HG03571 (cell line): ENCODE measurements at regions not wholly inside any gene's neighbourhood (a gene's known extent, or its start where the extent isn't known, plus 50 kb on each side); places are given as distances from the start of the nearest gene placed in this dataset.

ENCODE experiments used
- ATAC-seq: cut with Tn5 transposase; IDR thresholded peaks from one replicate; pipeline ENCODE4 v1.9.1; 2021; ENCODE audit not compliant: unreplicated experiment

DNA sequence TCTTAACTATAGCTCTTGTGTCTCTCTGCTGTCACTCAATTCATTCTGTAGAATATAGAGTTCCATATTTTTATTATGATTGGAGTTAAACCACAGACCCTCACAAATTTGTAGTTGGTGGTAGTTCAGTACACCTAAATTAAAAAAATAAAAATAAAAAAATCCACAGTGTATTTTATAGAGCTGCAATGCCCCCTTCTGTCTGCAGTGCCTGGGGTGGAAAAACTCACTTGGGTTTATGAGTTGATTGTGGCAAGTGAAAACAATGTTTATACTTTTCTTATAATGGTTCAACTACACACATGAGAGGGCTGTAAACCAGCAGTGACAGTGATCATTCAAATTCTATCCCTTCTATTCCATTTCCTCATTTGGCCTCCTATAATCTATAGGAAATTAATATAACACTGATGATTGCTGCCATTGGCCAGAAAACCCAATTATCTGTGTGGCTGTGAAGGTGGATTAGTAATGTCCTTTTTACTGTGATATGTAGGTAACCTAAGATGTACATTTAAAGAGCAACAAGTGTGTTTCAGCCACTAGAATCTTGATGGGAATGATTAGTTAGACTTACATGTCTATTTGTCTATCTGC, 166.9 kb upstream of the LRIG3 start:
- ATAC-seq: no peak

DNA sequence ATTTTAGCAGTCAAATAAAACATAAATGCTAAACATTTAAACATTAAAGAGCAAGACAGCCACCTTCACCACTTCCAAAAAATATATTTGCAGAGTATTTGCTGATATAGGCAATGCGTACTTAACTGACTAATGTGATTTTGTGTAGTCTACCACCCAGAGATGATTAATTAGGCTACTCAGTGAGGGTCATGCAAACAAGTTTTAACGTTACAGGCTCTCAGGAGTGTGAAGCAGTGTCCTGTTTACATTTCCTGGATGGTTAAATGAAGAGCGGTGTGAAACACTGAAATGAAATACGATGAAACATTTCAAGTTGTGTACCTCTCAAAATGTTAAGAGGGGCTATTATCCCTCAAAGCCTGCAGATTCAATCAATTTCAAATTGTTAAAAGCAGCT, 165.8 kb upstream of the LRIG3 start:
- ATAC-seq: no peak

DNA sequence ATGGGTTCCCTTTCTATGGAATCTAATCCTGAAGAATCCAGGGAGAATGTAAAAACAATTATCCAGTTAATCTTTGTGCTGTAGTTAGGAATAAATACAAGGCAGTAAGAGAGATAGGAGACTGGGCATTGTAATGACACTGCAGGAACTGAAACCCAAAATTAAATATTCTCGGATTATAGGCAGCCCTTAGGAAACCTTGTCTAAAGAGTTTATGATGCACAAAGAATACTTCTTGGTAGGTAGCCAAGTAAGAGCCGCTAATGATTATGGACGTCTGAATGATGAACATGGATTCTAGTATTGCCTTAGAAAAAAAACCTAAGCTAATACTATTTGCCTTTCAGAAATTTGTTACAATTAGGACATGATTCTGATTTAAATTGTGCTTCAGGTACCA, 165.4 kb upstream of the LRIG3 start:
- ATAC-seq: no peak

DNA sequence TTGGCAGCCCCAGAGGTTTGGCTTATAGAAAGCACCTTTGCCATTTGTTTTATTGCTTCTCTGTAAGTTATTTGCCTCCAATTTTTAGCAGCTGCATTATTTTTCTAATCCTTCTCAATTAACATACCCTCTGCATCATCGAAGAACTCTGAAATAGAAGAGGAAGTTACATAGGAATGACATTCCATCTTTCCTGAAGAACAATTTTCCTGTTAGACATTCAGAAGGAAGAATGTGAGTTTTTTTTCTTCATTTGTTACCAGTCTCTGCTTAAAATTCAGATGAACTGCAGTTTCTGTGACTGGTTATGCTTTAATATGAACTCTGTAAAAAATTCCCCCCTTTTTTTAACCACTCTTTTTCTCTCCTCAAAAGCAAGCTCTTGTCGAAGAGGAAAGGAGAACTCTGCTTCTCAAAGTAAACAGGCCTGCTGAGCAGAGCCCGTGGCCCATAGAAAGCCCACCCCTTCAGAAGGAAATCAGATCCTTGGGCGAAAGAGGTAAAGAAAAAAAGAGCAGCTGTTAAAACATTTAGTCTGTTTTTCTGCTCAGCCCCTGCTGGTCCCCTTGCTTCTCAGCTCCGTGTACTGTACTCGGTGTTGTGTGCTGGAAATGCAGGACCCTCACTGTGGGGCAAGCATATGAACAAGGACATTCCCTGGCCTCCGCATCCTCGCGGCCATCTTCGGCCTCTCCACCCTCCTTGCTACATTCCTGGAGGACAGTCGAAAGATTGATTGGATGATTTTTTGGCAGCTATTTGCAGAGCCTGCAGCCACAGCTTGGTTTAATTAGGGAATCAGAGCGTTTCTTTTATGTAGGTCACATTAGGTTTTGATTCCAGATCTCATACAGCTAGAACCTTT, 164.4 kb upstream of the LRIG3 start:
- no peak for ATAC-seq

DNA sequence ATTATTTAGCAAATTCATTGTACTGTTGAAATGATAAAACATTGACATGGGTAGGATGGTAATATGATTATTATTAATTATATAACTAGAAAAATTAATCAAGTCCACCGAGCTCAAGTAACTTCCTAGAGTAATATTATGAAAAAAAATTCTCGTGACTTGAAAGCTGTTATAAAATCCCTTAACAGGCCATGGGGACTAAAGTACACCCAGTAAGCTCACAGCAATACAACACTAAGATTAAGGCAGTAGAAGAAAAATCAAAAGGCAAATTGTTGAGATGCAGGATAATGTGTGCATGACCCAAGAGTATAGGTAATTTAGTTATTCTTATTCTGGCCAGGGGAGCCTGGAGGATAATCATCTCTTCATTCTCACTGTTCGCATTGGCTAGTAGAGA, 162.6 kb upstream of the LRIG3 start:
- no peak for ATAC-seq

DNA sequence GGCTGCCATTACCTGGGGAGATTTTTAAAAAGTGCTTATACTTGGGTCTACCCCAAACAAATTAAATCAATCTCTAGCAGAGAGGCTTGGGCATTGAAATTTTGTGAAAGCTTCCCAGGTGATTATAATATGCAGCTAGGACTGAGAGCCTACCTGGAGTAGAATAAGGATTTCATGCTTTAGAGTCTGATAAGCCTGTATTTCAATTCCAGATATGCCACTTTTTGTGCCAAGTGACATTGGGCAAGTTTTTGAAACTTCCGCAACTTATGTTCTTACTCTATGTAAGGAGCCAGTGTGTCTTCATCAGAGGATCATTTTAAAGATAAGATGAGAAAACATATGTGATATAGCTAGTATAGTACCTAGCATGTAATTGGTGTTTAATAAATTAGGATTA, 159.8 kb upstream of the LRIG3 start:
- ATAC-seq: no peak

DNA sequence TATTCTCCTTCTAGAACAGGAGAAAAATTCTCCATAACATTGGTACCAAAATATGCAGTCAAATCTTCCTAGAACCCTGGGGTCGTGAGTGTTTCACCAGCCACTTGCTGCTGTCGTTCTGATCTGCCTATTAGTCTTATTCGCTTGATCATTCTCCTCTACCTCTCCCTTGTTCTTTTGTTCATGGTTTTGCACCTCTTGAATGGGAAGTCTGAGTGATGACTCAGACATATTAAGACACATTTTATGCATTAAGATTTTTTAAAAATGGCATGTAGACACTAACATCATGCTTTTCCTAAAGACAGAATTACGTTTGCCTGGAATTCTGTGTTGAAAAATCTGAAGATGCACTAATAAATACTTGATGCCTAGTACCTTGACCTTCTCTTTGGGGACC, 159.2 kb upstream of the LRIG3 start:
- ATAC-seq: no peak

DNA sequence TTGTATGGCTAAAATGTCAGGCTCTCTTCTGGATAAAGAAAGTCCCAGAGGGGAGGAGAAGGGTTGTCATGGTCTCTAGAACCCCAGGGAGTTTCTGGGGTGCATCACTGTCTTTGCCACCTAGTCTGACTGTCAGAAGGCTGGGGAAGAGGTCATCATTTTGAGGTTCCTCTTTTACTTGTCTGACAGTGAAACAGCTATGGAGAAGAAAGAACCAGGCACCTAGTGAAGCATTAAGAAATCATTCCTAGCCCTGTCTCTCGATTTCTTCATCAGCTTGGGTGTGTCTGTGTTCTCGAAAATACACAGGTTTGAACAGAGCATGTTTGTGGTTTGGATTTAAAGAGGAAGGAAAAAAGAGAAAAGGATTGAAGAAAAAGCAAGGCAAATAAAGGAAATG, 158.7 kb upstream of the LRIG3 start:
- ATAC-seq: no peak

DNA sequence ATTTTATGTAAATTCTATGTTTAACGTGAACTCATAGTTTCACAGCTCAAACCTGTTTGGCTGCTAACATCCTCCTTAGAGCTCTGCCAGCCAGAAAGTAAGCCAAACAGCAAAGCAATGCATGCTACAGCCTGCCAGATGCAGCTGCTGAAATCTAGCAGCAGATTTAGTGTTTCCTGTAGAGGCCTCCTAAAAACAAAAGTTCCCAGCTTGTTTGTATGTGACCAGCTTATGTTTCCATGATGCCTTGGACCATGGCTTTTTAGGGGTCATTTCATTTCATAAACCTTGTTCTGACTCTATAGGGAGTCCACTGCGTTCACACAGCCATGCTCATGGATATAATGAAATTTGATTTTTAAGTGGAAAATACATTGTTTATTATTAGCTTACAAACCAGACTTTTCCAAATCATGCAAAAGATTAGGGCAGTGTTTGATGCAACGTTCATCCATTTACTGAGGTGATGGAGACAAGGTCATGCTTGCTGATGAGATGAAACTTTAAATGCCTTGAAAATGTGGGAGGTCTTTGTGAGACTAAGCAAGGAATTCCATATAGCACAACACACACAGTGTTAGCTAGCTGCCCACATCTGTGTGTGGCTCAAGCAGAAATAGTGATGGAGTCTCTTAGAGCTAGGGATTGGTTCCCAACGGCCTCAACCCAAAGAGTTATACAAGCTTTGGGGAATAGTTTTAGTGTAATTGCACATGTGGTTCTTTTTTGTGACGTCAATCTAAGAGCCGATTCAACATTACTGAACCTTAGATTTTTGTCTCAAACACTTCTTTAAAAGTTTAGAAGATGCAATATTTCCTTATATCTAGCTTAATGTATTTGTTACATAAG, 157.5 kb upstream of the LRIG3 start:
- ATAC-seq: no peak

DNA sequence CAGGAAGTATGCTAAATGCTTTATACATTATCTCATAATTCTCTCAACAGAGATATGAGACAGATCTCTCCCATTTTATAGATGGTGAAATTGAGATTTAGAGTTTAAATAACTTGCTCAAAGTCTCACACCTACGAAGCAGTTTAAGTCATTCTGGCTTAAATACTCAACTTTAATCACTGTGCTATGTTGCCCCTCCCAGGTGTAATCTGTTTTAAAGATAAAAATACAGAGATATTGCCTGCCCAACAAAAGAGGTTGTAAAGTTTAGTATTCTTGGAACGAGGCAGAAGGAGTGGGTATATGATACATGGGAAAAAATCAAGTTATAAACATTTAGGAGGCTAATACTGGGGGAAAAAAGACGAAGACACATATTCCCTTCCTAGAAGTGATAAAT, 156.8 kb upstream of the LRIG3 start:
- ATAC-seq: no peak

DNA sequence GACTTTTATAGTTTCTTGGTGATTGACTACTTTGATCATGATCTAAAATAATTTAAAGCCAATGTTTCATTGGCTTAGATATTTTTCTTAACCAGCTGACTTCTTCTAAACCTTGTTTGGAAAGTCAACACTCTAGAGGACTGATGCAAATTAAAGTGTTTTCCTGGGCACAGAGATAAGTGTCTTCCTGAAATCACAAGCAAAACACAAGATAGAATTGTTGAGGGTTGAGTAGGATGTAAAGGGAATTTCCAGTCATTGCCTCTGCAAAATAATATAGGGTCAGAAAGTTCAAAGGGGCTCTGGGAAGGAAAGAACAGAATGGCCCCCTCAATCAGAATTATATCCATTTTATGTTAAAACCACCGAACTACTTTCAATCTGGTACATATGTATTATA, 156.3 kb upstream of the LRIG3 start:
- no peak for ATAC-seq

DNA sequence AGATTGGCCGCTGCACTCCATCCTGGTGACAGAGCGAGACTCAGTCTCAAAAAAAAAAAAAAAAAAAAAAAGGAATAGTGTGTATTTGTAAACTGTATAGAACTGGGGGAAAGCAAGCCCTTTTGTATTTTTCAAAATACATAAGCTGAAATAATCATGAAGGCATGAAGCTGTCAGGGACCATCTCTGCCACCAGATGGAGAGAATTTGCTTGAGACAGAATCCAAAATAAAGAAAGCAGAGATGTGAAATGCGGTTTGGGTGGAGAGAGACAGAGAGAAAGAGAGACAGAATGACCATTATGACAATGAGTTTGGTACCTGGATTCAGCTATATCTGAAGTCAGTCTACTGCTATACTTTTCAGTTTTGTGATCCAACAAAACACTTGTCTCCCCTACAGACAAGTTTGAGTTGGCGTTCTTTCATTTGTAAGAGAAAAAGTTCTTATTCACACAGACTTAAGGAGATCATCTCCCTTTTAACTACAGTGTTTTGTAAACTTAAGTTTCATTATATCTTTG, 155.7 kb upstream of the LRIG3 start:
- ATAC-seq: no peak

DNA sequence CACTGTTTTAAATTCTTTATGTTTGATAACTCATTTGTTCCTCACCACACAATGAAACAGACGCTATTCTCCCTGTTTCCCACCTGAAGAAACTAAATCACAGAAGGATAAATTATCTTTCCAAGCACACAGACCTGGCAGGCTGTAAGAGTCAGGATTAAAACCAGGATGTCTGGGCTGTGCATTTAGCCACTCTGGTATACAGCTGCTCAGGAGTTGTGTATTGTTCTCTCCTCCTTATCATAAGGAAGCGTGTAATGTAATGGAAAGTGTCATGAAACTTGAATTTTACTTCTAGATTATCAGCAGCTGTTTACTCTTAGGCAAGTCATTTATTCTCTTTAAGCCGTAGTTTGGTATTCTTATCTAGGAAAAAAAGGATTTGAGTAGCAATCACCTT, 154.8 kb upstream of the LRIG3 start:
- ATAC-seq: no peak

DNA sequence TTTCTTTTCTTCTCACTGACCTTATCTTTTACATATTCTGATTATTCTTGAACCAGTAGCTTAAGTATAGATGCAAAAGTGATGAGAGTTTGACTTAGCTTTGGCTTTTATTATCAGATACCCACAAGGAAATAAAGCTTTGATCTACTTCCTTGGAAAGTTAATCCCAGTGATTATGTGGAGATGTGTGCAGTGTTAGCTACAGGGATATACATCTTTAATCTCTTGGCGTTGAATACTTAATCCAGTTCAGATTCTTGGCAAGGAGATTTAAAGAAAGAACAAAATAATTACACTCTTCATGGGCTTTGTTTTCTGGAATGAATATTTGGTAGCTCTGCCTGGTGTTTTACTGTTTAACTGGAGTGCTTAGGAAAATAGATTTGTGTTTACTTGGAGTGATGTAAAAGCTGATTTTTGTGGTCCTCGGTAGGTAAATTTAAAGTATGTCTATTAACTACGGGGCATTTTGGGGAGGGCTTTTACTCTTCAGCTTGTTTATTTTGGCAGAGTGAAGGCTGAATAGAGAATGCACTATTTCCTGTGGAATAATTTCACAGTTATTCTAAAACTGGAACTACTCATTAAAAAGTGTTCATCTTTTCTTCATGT, 150.1 kb upstream of the LRIG3 start:
- ATAC-seq: no peak

DNA sequence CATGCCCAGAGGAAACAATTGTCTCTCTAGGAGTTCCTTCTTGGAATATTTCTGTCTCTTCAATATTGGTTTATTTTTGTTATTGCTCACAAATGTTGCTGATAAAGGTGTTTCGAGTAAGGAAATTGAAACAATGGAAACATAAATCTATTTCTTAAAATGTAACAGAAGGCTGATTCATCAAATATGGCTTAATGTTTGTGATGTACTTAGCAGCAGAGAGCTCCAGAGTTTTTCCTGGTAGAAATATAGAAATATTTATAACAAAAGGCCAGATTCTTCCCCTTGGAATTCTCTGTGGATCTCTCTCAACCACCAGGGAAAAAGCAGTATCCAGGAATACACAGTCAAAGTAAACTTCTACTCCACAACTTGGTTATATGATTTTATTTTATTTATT, 149.2 kb upstream of the LRIG3 start:
- no peak for ATAC-seq

DNA sequence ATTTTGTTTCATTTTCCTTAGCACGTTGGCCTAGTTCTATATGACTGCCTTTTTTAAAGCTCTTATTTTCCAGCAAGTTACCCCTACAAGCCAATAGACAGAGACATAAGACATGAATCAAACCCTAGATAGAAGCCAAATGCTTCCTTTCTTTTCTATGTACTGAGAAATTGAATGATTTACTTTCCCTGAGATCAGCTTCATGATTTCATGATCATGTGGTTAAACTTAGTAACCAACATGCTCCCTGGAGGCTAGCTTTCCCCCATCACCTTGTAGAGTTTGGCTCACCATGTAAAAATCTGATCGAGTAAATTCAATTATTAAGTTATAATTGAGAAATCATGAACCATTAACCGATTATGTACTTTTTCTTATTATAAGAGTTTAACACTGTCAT, 148.1 kb upstream of the LRIG3 start:
- no peak for ATAC-seq

DNA sequence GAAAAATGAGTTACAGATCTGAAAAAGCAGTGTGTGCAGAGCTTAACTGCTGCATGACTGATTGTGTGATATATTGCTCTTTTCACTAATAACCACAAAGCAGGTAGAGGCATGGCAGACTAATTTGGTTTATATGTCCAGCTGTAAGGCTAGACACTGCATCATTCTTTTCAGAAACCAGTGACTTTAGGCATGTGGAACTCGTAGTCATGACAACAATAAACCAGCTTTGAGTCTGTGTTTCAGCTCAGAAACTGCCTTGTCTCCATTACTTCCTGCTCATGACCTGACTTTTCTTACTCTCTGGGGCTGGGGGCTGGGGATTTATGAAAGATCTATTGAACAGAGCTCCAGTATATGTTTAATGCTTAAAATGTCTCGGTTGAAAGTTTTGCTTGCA, 146.8 kb upstream of the LRIG3 start:
- no peak for ATAC-seq

DNA sequence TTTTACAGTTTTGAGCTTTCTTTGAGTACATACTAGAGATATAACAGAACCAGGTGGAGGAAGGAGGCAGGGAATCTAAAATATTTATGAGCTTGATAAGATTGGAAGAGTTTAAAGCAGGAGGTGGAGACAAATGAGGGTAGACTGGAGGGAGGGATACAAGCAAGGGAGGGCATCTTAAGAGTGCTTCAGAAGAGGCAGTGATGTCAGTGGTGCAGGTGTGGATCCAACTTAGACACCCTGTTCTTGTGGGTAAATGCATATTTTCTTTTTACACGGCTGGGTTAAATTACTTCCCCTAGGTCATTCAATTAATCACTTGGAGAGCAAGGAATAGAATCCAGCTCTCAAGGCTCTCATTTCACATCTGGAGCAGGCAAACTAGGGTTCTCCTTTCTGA, 146.1 kb upstream of the LRIG3 start:
- no peak for ATAC-seq

DNA sequence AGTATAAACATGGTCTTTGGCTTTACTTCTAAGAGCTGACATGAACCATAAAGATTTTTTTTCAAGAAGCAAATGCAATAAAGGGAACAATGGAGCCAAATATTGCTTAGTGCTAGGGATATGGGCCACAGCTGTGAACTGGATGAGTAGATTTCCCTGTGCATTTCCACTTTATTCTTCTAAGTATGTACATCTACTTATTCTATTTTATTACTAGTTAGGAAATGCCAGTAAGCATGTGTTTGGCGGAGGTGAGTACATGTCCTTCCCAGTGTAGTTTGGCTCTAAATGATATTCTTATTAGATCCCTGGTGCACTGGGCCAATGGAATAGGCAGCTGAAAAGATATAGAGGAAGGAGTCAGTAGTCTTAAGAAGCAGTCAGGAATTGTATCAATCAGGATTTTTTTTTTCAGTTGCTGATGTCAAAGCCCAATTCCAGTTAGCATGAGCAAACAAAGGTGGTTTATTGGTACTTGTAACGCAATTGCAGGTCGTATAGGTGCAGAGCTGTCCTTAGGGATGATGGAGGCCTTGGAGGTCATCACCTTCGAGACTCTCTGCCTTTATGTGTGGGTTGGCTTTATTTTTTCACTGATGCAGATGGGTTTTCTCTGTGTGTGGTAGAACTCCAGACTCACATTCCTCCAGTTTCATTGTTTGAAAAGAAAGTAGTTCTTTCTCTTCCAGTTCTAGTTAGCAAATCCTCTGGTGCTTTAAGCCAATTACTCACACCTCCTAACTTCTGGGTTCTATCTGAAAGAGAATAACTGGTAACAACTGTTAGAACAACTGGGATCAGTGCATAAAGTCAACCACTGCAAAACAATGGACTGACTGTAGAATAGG, 139.0 kb upstream of the LRIG3 start:
- no peak for ATAC-seq

DNA sequence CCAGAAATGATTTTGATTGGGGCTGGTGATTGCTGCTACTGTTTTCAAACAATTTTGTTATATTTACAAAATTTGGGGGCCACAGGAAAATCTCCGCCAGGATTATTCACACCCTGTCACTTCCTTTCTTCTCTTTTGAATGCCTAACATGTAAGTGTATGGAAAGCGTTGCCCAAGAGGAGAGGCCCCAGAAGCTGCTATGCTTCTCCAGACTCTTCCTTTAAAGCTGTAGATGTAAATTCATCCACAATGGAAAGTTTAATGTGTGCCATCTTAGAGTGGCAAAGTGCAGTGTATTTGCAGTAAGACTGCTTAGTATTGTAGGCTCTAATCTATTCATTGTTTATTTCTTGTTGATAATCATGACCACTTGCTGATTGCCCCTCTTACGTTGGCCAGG, 136.7 kb upstream of the LRIG3 start:
- ATAC-seq: no peak
